Stimulated activated CD4-positive, alpha-beta T cell treated with anti-CD3 and anti-CD28 coated beads, Interleukin-1b, Interleukin-23, amount 100 ng/mL, for 1 hour (primary cell): ENCODE measurements at regions not wholly inside any gene's neighbourhood (a gene's known extent, or its start where the extent isn't known, plus 50 kb on each side); places are given as distances from the start of the nearest gene placed in this dataset.

ENCODE experiments used
- DNase-seq, 2 donors: peaks; one replicate each; pipeline ENCODE4 v3.0.0-alpha.2; 2020; ENCODE audit warnings: low read depth in 2 of 2

- no peak for DNase-seq
These were observed 1669.7 kb upstream of the LRRTM1 start for GRCh38 chr2:81974216-81974615.

GRCh38 chr2:81942876-81943275 lies 1638.3 kb upstream of the LRRTM1 start:
- DNase-seq, result no peak

GRCh38 chr2:81942136-81942680 lies 1637.7 kb upstream of the LRRTM1 start:
- no peak for DNase-seq

GRCh38 chr2:81940266-81940955 lies 1635.9 kb upstream of the LRRTM1 start:
- DNase-seq, result no peak

- DNase-seq, result no peak
These were observed 1633.4 kb upstream of the LRRTM1 start for GRCh38 chr2:81937944-81938343.

- no peak for DNase-seq
These were observed 1599.0 kb upstream of the LRRTM1 start for GRCh38 chr2:81903534-81903933.

GRCh38 chr2:81901017-81901416 lies 1596.5 kb upstream of the LRRTM1 start:
- DNase-seq, result no peak

GRCh38 chr2:81895620-81896250 lies 1591.2 kb upstream of the LRRTM1 start:
- DNase-seq, result no peak

- no peak for DNase-seq
These were observed 1590.0 kb upstream of the LRRTM1 start for GRCh38 chr2:81894451-81894990.

- DNase-seq, result no peak
These were observed 1572.1 kb upstream of the LRRTM1 start for GRCh38 chr2:81876624-81877023.

GRCh38 chr2:81872006-81872405 lies 1567.5 kb upstream of the LRRTM1 start:
- no peak for DNase-seq

- DNase-seq, result no peak
These were observed 1565.6 kb upstream of the LRRTM1 start for GRCh38 chr2:81870119-81870518.

- DNase-seq, result no peak
These were observed 1554.4 kb upstream of the LRRTM1 start for GRCh38 chr2:81858998-81859397.

- no peak for DNase-seq
These were observed 1548.8 kb upstream of the LRRTM1 start for GRCh38 chr2:81853341-81853740.

- DNase-seq, result no peak
These were observed 1548.1 kb upstream of the LRRTM1 start for GRCh38 chr2:81852651-81853050.

GRCh38 chr2:81839780-81840179 lies 1535.2 kb upstream of the LRRTM1 start:
- no peak for DNase-seq

GRCh38 chr2:81835321-81836000 lies 1530.9 kb upstream of the LRRTM1 start:
- DNase-seq, result no peak

- no peak for DNase-seq
These were observed 1482.3 kb upstream of the LRRTM1 start for GRCh38 chr2:81786811-81787210.

- no peak for DNase-seq
These were observed 1462.8 kb upstream of the LRRTM1 start for GRCh38 chr2:81767187-81767912.

- DNase-seq, result no peak
These were observed 1443.0 kb upstream of the LRRTM1 start for GRCh38 chr2:81747481-81748070.

- no peak for DNase-seq
These were observed 1435.4 kb upstream of the LRRTM1 start for GRCh38 chr2:81739966-81740365.
